ENCODE measurements at regions not wholly inside any gene's neighbourhood (a gene's known extent, or its start where the extent isn't known, plus 50 kb on each side); places are given as distances from the start of the nearest gene placed in this dataset.
"Not testable (repeated sequence)": the region's sequence is repeated elsewhere in the genome, so short reads cannot be mapped to it uniquely, and the experiment has no call there.

DNA sequence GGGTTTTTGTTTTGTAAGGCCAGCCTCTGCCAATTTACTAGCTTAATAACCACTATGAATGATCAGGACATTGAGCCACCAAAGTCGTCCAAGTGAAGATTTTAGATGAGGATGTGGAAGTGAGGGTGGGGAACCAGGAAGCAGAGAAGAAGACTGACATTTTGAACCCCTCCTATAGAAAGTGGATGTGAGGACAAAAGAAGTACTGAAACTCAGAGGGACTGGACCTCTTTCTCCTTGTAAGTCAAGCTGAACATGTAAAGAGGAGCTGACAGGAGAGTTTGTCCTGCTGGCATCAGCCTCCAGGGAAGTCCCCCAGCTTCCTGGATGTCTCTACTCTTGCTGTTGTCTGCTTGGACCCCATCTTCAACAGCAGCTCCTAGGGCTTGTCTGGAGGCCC lies 338.2 kb upstream of the NCAM1 start:
- Histone ChIP-seq H3K4me1 (ENCODE audit: control insufficient read depth in 3 of 3, insufficient read depth in 2 of 3, low read depth in 1 of 3, low read length in 2 of 3) (no peaks in the 10 kb centered on the region), H3K36me3 (ENCODE audit: control insufficient read depth in 3 of 3, insufficient read depth in 2 of 3, low read depth in 1 of 3, low read length in 3 of 3) (no peaks in the 10 kb centered on the region), H3K9me3 (ENCODE audit: control insufficient read depth in 2 of 2, insufficient read depth in 1 of 2, low read depth in 1 of 2, low read length in 1 of 2) (no peaks in the 10 kb centered on the region), H3K4me3 (ENCODE audit: low read depth in 1 of 3, low read length in 3 of 3) (no peak overlapping the region), H3K27me3 (ENCODE audit: control insufficient read depth in 3 of 3, insufficient read depth in 3 of 3, low read length in 3 of 3) (peaks cover 0 to 2% (median 0%) of the 10 kb centered on the region in 3 donors), H3K27ac (ENCODE audit: low read depth in 1 of 3, low read length in 2 of 3) (no peak overlapping the region)
- DNase-seq = no peak
- 34 to 62% (median 50%) methylated on average over 1 of the region's 1 CpG for WGBS, 3 donors
- FAIRE-seq = no peak

DNA sequence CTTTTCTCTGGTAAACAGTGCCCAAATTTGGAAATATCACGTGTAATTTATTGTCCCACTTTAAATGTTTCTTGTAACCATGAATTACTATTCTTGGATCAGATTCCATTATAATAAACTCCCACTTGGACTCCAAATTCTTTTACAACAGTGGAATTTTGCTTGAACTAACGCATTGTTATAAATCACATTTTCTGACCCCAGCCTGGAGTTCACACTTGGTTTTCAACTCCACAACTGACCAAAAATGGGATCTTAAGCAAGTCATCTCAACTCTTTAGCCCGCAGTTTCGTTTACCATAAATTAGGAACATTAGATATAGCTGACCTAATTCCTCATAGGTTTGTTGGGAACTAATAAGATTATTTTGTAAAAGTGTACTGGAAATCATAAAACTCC lies 336.8 kb upstream of the NCAM1 start:
- H3K4me3 ChIP-seq (ENCODE audit: low read depth in 1 of 3, low read length in 3 of 3) = no peak overlapping the region
- DNase-seq (no peak), FAIRE-seq (no peak)
- H3K4me1 ChIP-seq (ENCODE audit: control insufficient read depth in 3 of 3, insufficient read depth in 2 of 3, low read depth in 1 of 3, low read length in 2 of 3) = no peaks in the 10 kb centered on the region
- no peaks in the 10 kb centered on the region for H3K9me3 ChIP-seq (ENCODE audit: control insufficient read depth in 2 of 2, insufficient read depth in 1 of 2, low read depth in 1 of 2, low read length in 1 of 2)
- no peak overlapping the region for H3K27ac ChIP-seq (ENCODE audit: low read depth in 1 of 3, low read length in 2 of 3)
- 70 to 84% (median 73%) methylated on average over 4 of the region's 4 CpGs for WGBS, 3 donors
- no peaks in the 10 kb centered on the region for H3K36me3 ChIP-seq (ENCODE audit: control insufficient read depth in 3 of 3, insufficient read depth in 2 of 3, low read depth in 1 of 3, low read length in 3 of 3)
- H3K27me3 ChIP-seq (ENCODE audit: control insufficient read depth in 3 of 3, insufficient read depth in 3 of 3, low read length in 3 of 3) = peaks cover 0 to 2% (median 0%) of the 10 kb centered on the region in 3 donors

DNA sequence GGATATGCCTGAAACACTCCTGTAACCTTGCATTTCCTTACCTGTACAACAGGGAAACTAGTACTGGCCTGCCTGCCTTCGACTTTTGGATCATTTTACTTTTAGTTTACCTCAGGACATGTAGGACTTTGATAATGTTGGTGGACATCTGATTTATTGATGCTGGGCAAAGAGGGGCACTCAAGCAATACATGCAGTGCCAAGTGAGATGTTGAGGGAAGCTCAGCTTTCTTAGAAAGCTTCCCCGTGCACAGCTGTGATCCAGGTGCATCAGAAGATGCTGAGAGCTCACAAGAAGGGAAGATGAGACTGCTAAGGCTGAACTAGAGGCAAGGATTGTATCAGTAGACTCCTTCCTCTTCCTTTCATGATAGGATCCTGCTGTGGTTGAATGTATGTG lies 336.2 kb upstream of the NCAM1 start:
- WGBS, 3 donors = 66 to 80% (median 66%) methylated on average over 2 of the region's 2 CpGs
- H3K4me3 ChIP-seq (ENCODE audit: low read depth in 1 of 3, low read length in 3 of 3); H3K27me3 ChIP-seq (ENCODE audit: control insufficient read depth in 3 of 3, insufficient read depth in 3 of 3, low read length in 3 of 3); H3K27ac ChIP-seq (ENCODE audit: low read depth in 1 of 3, low read length in 2 of 3); DNase-seq; H3K36me3 ChIP-seq (ENCODE audit: control insufficient read depth in 3 of 3, insufficient read depth in 2 of 3, low read depth in 1 of 3, low read length in 3 of 3); FAIRE-seq; H3K4me1 ChIP-seq (ENCODE audit: control insufficient read depth in 3 of 3, insufficient read depth in 2 of 3, low read depth in 1 of 3, low read length in 2 of 3); H3K9me3 ChIP-seq (ENCODE audit: control insufficient read depth in 2 of 2, insufficient read depth in 1 of 2, low read depth in 1 of 2, low read length in 1 of 2): not testable (repeated sequence)

DNA sequence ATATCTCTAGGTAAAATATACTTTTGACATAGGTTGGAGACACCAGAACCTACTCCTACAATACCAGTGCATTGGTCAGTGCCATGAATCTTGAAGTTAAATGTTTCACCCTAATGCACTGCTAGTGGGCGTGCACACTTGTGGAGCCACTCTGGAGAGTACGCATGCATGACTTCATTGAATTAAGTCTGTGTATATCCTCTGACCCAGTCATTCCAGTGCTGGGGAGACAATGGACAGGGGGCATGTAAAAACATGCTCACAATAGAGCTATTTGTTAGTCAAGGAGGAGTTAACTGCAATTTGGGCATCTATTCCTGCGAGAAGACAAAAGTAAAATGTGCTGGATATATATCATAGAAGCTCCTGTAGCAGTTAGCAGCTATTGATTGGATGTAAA lies 335.4 kb upstream of the NCAM1 start:
- no peak for FAIRE-seq

DNA sequence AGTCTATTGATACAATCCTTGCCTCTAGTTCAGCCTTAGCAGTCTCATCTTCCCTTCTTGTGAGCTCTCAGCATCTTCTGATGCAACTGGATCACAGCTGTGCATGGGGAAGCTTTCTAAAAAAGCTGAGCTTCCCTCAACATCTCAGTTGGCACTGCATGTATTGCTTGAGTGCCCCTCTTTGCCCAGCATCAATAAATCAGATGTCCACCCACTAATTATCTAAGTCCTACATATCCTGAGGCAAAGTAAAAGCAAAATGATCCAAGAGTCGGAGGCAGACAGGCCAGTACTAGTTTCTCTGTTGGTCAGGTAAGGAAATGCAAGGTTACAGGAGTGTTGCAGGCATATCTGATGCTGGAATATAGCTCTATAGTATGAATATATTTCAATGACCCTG lies 334.5 kb upstream of the NCAM1 start:
- DNase-seq (no peak), FAIRE-seq (no peak)
- peaks cover 0 to 2% (median 0%) of the 10 kb centered on the region in 3 donors for H3K27me3 ChIP-seq (ENCODE audit: control insufficient read depth in 3 of 3, insufficient read depth in 3 of 3, low read length in 3 of 3)
- H3K9me3 ChIP-seq (ENCODE audit: control insufficient read depth in 2 of 2, insufficient read depth in 1 of 2, low read depth in 1 of 2, low read length in 1 of 2) = no peaks in the 10 kb centered on the region
- 69 to 81% (median 71%) methylated on average over 1 of the region's 1 CpG for WGBS, 3 donors
- H3K4me3 ChIP-seq (ENCODE audit: low read depth in 1 of 3, low read length in 3 of 3) = no peak overlapping the region
- H3K4me1 ChIP-seq (ENCODE audit: control insufficient read depth in 3 of 3, insufficient read depth in 2 of 3, low read depth in 1 of 3, low read length in 2 of 3) = no peaks in the 10 kb centered on the region
- no peaks in the 10 kb centered on the region for H3K36me3 ChIP-seq (ENCODE audit: control insufficient read depth in 3 of 3, insufficient read depth in 2 of 3, low read depth in 1 of 3, low read length in 3 of 3)
- H3K27ac ChIP-seq (ENCODE audit: low read depth in 1 of 3, low read length in 2 of 3) = no peak overlapping the region

More for the DNA sequence above, 335.4 kb upstream of the NCAM1 start:
- Histone ChIP-seq H3K27me3 (ENCODE audit: control insufficient read depth in 3 of 3, insufficient read depth in 3 of 3, low read length in 3 of 3) (peaks cover 0 to 2% (median 0%) of the 10 kb centered on the region in 3 donors), H3K9me3 (ENCODE audit: control insufficient read depth in 2 of 2, insufficient read depth in 1 of 2, low read depth in 1 of 2, low read length in 1 of 2) (no peaks in the 10 kb centered on the region), H3K4me3 (ENCODE audit: low read depth in 1 of 3, low read length in 3 of 3) (no peak overlapping the region), H3K4me1 (ENCODE audit: control insufficient read depth in 3 of 3, insufficient read depth in 2 of 3, low read depth in 1 of 3, low read length in 2 of 3) (no peaks in the 10 kb centered on the region), H3K36me3 (ENCODE audit: control insufficient read depth in 3 of 3, insufficient read depth in 2 of 3, low read depth in 1 of 3, low read length in 3 of 3) (no peaks in the 10 kb centered on the region), H3K27ac (ENCODE audit: low read depth in 1 of 3, low read length in 2 of 3) (no peak overlapping the region)
- no peak for DNase-seq
- WGBS, 3 donors = 78 to 85% (median 81%) methylated on average over 3 of the region's 3 CpGs

DNA sequence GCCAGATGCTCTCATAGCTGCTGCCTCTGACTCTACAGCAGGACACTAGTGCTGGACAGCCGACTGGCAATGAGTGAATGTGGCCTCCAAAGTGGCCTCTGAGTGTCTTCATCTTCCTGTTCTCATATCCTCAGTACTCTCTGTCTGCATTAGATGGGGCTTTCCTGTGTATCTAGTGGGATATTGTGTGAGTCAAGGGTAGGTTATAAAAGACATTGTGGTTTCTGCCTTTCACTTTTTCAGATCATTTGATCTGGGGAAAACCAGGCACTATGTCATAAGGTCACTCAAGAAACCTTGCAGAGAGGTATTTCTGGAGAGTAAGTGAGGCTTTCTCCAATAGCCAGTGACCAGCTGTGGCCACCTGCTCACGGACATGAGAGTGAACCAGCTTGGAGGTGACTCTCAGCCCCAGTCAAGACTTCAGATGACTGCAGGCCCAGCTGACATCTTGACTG lies 333.6 kb upstream of the NCAM1 start:
- WGBS, 3 donors = 52 to 81% (median 76%) methylated on average over 2 of the region's 2 CpGs
- no peak overlapping the region for H3K27ac ChIP-seq (ENCODE audit: low read depth in 1 of 3, low read length in 2 of 3)
- H3K36me3 ChIP-seq (ENCODE audit: control insufficient read depth in 3 of 3, insufficient read depth in 2 of 3, low read depth in 1 of 3, low read length in 3 of 3) = no peaks in the 10 kb centered on the region
- H3K27me3 ChIP-seq (ENCODE audit: control insufficient read depth in 3 of 3, insufficient read depth in 3 of 3, low read length in 3 of 3) = peaks cover 0 to 2% (median 0%) of the 10 kb centered on the region in 3 donors
- no peaks in the 10 kb centered on the region for H3K4me1 ChIP-seq (ENCODE audit: control insufficient read depth in 3 of 3, insufficient read depth in 2 of 3, low read depth in 1 of 3, low read length in 2 of 3)
- no peak for FAIRE-seq
- H3K9me3 ChIP-seq (ENCODE audit: control insufficient read depth in 2 of 2, insufficient read depth in 1 of 2, low read depth in 1 of 2, low read length in 1 of 2) = no peaks in the 10 kb centered on the region
- DNase-seq = no peak
- no peak overlapping the region for H3K4me3 ChIP-seq (ENCODE audit: low read depth in 1 of 3, low read length in 3 of 3)

DNA sequence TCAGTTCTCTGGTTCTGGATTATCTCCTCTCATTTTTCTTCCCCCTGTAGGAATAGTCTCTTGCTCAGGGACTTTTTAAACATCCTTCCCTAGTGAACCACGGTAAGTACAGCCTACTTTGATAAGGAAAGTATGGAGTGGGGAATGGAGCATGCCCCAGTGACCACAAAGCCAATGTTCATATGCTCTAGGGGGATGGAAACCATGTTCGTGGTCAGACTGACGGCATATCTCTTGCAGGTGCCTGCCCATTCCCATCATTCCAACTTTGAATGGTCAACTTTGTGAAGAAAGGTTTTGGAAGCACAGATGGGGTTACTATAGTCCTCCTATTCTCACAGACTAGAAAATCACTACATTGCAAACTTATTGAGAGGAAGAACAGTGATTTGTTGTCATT lies 332.5 kb upstream of the NCAM1 start:
- no peaks in the 10 kb centered on the region for H3K4me1 ChIP-seq (ENCODE audit: control insufficient read depth in 3 of 3, insufficient read depth in 2 of 3, low read depth in 1 of 3, low read length in 2 of 3)

DNA sequence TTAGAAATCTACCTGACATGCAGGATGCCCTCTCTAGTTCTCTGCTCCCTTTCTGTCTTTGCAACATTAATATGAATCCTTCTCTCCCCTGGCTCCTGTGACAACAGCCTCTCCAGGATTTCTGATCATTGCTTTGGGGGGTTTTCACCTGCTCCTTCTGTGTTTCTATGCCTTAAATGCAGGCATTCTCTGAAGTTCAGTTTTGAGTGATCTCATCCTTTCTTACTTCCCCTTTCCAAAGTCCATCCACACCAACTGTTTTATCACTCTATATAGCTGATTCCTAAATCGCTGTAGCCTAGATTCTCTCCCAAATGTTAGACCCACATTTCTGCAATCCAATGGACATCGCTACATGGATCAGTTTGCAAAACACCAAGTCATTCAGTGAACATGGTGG lies 330.7 kb upstream of the NCAM1 start:
- no peaks in the 10 kb centered on the region for H3K36me3 ChIP-seq (ENCODE audit: control insufficient read depth in 3 of 3, insufficient read depth in 2 of 3, low read depth in 1 of 3, low read length in 3 of 3)
- no peaks in the 10 kb centered on the region for H3K4me1 ChIP-seq (ENCODE audit: control insufficient read depth in 3 of 3, insufficient read depth in 2 of 3, low read depth in 1 of 3, low read length in 2 of 3)
- no peak overlapping the region for H3K4me3 ChIP-seq (ENCODE audit: low read depth in 1 of 3, low read length in 3 of 3)
- no peak for FAIRE-seq
- no peaks in the 10 kb centered on the region for H3K27me3 ChIP-seq (ENCODE audit: control insufficient read depth in 3 of 3, insufficient read depth in 3 of 3, low read length in 3 of 3)
- no peaks in the 10 kb centered on the region for H3K9me3 ChIP-seq (ENCODE audit: control insufficient read depth in 2 of 2, insufficient read depth in 1 of 2, low read depth in 1 of 2, low read length in 1 of 2)
- DNase-seq = no peak
- no peak overlapping the region for H3K27ac ChIP-seq (ENCODE audit: low read depth in 1 of 3, low read length in 2 of 3)
- WGBS, 3 donors = 50 to 82% (median 73%) methylated on average over 2 of the region's 2 CpGs

More for the DNA sequence above, 332.5 kb upstream of the NCAM1 start:
- FAIRE-seq = no peak
- H3K27ac ChIP-seq (ENCODE audit: low read depth in 1 of 3, low read length in 2 of 3) = no peak overlapping the region
- no peak overlapping the region for H3K4me3 ChIP-seq (ENCODE audit: low read depth in 1 of 3, low read length in 3 of 3)
- H3K9me3 ChIP-seq (ENCODE audit: control insufficient read depth in 2 of 2, insufficient read depth in 1 of 2, low read depth in 1 of 2, low read length in 1 of 2) = no peaks in the 10 kb centered on the region
- peaks cover 0 to 2% (median 0%) of the 10 kb centered on the region in 3 donors for H3K27me3 ChIP-seq (ENCODE audit: control insufficient read depth in 3 of 3, insufficient read depth in 3 of 3, low read length in 3 of 3)
- no peak for DNase-seq
- WGBS, 3 donors = 57 to 73% (median 62%) methylated on average over 3 of the region's 3 CpGs
- no peaks in the 10 kb centered on the region for H3K36me3 ChIP-seq (ENCODE audit: control insufficient read depth in 3 of 3, insufficient read depth in 2 of 3, low read depth in 1 of 3, low read length in 3 of 3)

DNA sequence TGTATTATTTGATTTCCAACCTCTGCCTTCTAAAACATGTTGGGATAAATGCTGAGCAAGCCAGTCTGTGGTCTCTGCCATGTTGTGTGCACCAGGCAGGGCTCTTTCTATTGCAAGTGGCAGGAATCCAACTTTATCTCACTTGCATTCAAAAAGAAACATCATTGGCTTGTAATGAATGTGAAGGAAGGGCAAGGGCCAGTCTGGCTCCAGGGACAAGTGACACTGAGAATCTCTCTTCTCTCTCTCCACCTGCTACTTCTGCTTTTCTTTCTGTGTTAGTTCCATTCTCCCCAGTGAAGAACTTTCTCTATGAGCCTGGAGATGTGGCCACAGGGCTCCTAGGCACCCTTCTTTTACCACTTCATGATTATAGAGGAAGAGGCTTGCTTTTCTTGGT lies 329.9 kb upstream of the NCAM1 start:
- no peaks in the 10 kb centered on the region for H3K27me3 ChIP-seq (ENCODE audit: control insufficient read depth in 3 of 3, insufficient read depth in 3 of 3, low read length in 3 of 3)
- no peak for DNase-seq
- H3K4me3 ChIP-seq (ENCODE audit: low read depth in 1 of 3, low read length in 3 of 3) = no peak overlapping the region
- no peaks in the 10 kb centered on the region for H3K4me1 ChIP-seq (ENCODE audit: control insufficient read depth in 3 of 3, insufficient read depth in 2 of 3, low read depth in 1 of 3, low read length in 2 of 3)
- no peak for FAIRE-seq
- H3K9me3 ChIP-seq (ENCODE audit: control insufficient read depth in 2 of 2, insufficient read depth in 1 of 2, low read depth in 1 of 2, low read length in 1 of 2) = no peaks in the 10 kb centered on the region
- no peak overlapping the region for H3K27ac ChIP-seq (ENCODE audit: low read depth in 1 of 3, low read length in 2 of 3)
- H3K36me3 ChIP-seq (ENCODE audit: control insufficient read depth in 3 of 3, insufficient read depth in 2 of 3, low read depth in 1 of 3, low read length in 3 of 3) = no peaks in the 10 kb centered on the region
